ENCODE measurements at regions not wholly inside any gene's neighbourhood (a gene's known extent, or its start where the extent isn't known, plus 50 kb on each side); places are given as distances from the start of the nearest gene placed in this dataset.
"Not testable (repeated sequence)": the region's sequence is repeated elsewhere in the genome, so short reads cannot be mapped to it uniquely, and the experiment has no call there.

GRCh38 chr10:9957351-9957750 is 1060.3 kb upstream of the CELF2 start:
- no peak overlapping the region for H3K4me3 Mint-ChIP-seq (ENCODE audit: low read depth)
- no peak for DNase-seq (ENCODE audit: low spot score, unreplicated experiment)
- no peak for TF ChIP-seq CTCF (IDR thresholded peaks at IDR 0.05; ENCODE audit: unreplicated experiment)
- no peaks in the 10 kb centered on the region for H3K27me3 Mint-ChIP-seq
- H3K36me3 Mint-ChIP-seq (ENCODE audit: insufficient read depth), result no peaks in the 10 kb centered on the region
- H3K4me1 Mint-ChIP-seq (ENCODE audit: low read depth), result no peaks in the 10 kb centered on the region
- no peak overlapping the region for H3K27ac Mint-ChIP-seq
- peaks cover 7% of the 10 kb centered on the region for H3K9me3 Mint-ChIP-seq (ENCODE audit: low read depth)

- not testable (repeated sequence) for H3K4me3 Mint-ChIP-seq (ENCODE audit: low read depth); H3K9me3 Mint-ChIP-seq (ENCODE audit: low read depth); H3K4me1 Mint-ChIP-seq (ENCODE audit: low read depth); H3K27ac Mint-ChIP-seq; H3K36me3 Mint-ChIP-seq (ENCODE audit: insufficient read depth); DNase-seq (ENCODE audit: low spot score, unreplicated experiment); H3K27me3 Mint-ChIP-seq
These were observed 1059.8 kb upstream of the CELF2 start for GRCh38 chr10:9957876-9958275.

GRCh38 chr10:9965341-9965740 is 1052.3 kb upstream of the CELF2 start:
- DNase-seq (ENCODE audit: low spot score, unreplicated experiment), result no peak
- H3K9me3 Mint-ChIP-seq (ENCODE audit: low read depth), result peaks cover 3% of the 10 kb centered on the region
- H3K36me3 Mint-ChIP-seq (ENCODE audit: insufficient read depth), result no peaks in the 10 kb centered on the region
- no peaks in the 10 kb centered on the region for H3K27me3 Mint-ChIP-seq
- H3K4me3 Mint-ChIP-seq (ENCODE audit: low read depth), result no peak overlapping the region
- H3K27ac Mint-ChIP-seq, result no peak overlapping the region
- TF ChIP-seq CTCF (IDR thresholded peaks at IDR 0.05; ENCODE audit: unreplicated experiment), result no peak
- peaks cover 4% of the 10 kb centered on the region for H3K4me1 Mint-ChIP-seq (ENCODE audit: low read depth)

- Mint-ChIP-seq H3K4me1 (ENCODE audit: low read depth) (no peaks in the 10 kb centered on the region), H3K9me3 (ENCODE audit: low read depth) (peaks cover 9% of the 10 kb centered on the region), H3K27ac (no peak overlapping the region), H3K4me3 (ENCODE audit: low read depth) (no peak overlapping the region), H3K36me3 (ENCODE audit: insufficient read depth) (no peaks in the 10 kb centered on the region), H3K27me3 (no peaks in the 10 kb centered on the region)
- TF ChIP-seq CTCF (IDR thresholded peaks at IDR 0.05; ENCODE audit: unreplicated experiment), result no peak
- no peak for DNase-seq (ENCODE audit: low spot score, unreplicated experiment)
These were observed 1030.9 kb upstream of the CELF2 start for GRCh38 chr10:9986786-9987185.

- no peak for DNase-seq (ENCODE audit: low spot score, unreplicated experiment)
- H3K4me3 Mint-ChIP-seq (ENCODE audit: low read depth), result no peak overlapping the region
- TF ChIP-seq CTCF (IDR thresholded peaks at IDR 0.05; ENCODE audit: unreplicated experiment), result no peak
- no peaks in the 10 kb centered on the region for H3K36me3 Mint-ChIP-seq (ENCODE audit: insufficient read depth)
- no peaks in the 10 kb centered on the region for H3K4me1 Mint-ChIP-seq (ENCODE audit: low read depth)
- no peak overlapping the region for H3K27ac Mint-ChIP-seq
- peaks cover 9% of the 10 kb centered on the region for H3K9me3 Mint-ChIP-seq (ENCODE audit: low read depth)
- H3K27me3 Mint-ChIP-seq, result no peaks in the 10 kb centered on the region
These were observed 1030.5 kb upstream of the CELF2 start for GRCh38 chr10:9987197-9987596.

GRCh38 chr10:9992661-9993060 is 1025.0 kb upstream of the CELF2 start:
- peaks cover 5% of the 10 kb centered on the region for H3K27me3 Mint-ChIP-seq

More at GRCh38 chr10:9992661-9993060, 1025.0 kb upstream of the CELF2 start:
- Mint-ChIP-seq H3K9me3 (ENCODE audit: low read depth) (no peaks in the 10 kb centered on the region), H3K36me3 (ENCODE audit: insufficient read depth) (no peaks in the 10 kb centered on the region), H3K27ac (no peak overlapping the region), H3K4me3 (ENCODE audit: low read depth) (no peak overlapping the region), H3K4me1 (ENCODE audit: low read depth) (no peaks in the 10 kb centered on the region)
- no peak for DNase-seq (ENCODE audit: low spot score, unreplicated experiment)
- peak; percentile 7 for TF ChIP-seq CTCF (IDR thresholded peaks at IDR 0.05; ENCODE audit: unreplicated experiment)

Measured in progenitor cell of endocrine pancreas (in vitro differentiated cells).